GM12878 (cell line): ENCODE measurements at regions not wholly inside any gene's neighbourhood (a gene's known extent, or its start where the extent isn't known, plus 50 kb on each side); places are given as distances from the start of the nearest gene placed in this dataset.

Experiments
- ATAC-seq: fragments of 200-7000 bp; cut with Tn5 transposase; 3 replicates; pipeline ENCODE4 v1.9.1; 2020; ENCODE audit warnings: mild to moderate bottlenecking, moderate library complexity
- BruUV-seq: library from RNA; stranded (reverse); fragments of 400-500 nt; replicated peaks from 2 replicates; lab custom pipeline; 2021; lab: Mats Ljungman, UMichigan
- CTCF ChIA-PET: fragments of 300-600 bp; sonication (Branson Sonifier 250); formaldehyde crosslinking; extraction: SDS; loops from one replicate; lab custom pipeline; 2021; ENCODE audit warnings: inconsistent platforms; lab: Yijun Ruan, JAX
- POLR2A ChIA-PET: fragments of 350-600 bp; formaldehyde crosslinking; extraction: SDS; loops from one replicate; lab custom pipeline; 2021; ENCODE audit warnings: inconsistent platforms; lab: Charles Lee
- RAD21 ChIA-PET: fragments of 300-600 bp; sonication (Branson Sonifier 250); formaldehyde crosslinking; loops from one replicate; lab custom pipeline; 2023; ENCODE audit warnings: antibody characterized with exemption; ENCODE audit not compliant: unreplicated experiment; lab: Charles Lee
- SMC1A ChIA-PET: fragments of 300-600 bp; sonication (Branson Sonifier 250); formaldehyde crosslinking; loops from one replicate; lab custom pipeline; 2023; ENCODE audit not compliant: unreplicated experiment, uncharacterized antibody; lab: Charles Lee
- DNase-seq: peaks from one replicate; pipeline ENCODE4 v3.0.0-alpha.2; 2011; ENCODE audit warnings: low read depth, low spot score
- FAIRE-seq: peaks from 3 replicates; lab custom pipeline; 2011; peaks lifted over from hg19 to GRCh38; lab: Jason Lieb, UNC
- H2AFZ ChIP-seq: 2 replicates; pipeline ENCODE4 v1.6.0; 2011; ENCODE audit warnings: low read depth, low read length, control low read depth; ENCODE audit not compliant: control insufficient read depth
- H3K27ac ChIP-seq: 2 replicates; pipeline ENCODE4 v1.5.1; 2011; ENCODE audit warnings: control low read depth; ENCODE audit not compliant: control insufficient read depth, insufficient read depth
- H3K27me3 ChIP-seq, 2 experiments: replicated peaks in 1 of 2; 2 replicates each; pipeline versions ENCODE4 v1.6.0 to v1.6.1; 2011; ENCODE audit warnings: low read length in 1 of 2; ENCODE audit not compliant: control insufficient read depth in 2 of 2, insufficient read depth in 2 of 2
- H3K36me3 ChIP-seq, 2 experiments: 2 replicates each; pipeline ENCODE4 v1.5.1; 2011; ENCODE audit warnings: low read length in 1 of 2; ENCODE audit not compliant: control insufficient read depth in 2 of 2, insufficient read depth in 2 of 2
- H3K4me1 ChIP-seq: 2 replicates; pipeline ENCODE4 v1.6.1; 2011; ENCODE audit warnings: mild to moderate bottlenecking, low read length, moderate library complexity, mixed read lengths; ENCODE audit not compliant: control insufficient read depth, insufficient read depth
- H3K4me2 ChIP-seq: 2 replicates; pipeline ENCODE4 v1.6.0; 2011; ENCODE audit warnings: control low read depth; ENCODE audit not compliant: control insufficient read depth, insufficient read depth
- H3K4me3 ChIP-seq: fragments of 200-600 bp; sonication (generic); 2 replicates; pipeline ENCODE4 v1.5.1; 2016
- H3K79me2 ChIP-seq: 2 replicates; pipeline ENCODE4 v1.6.0; 2011; ENCODE audit warnings: low read length; ENCODE audit not compliant: control insufficient read depth, insufficient read depth
- H3K9ac ChIP-seq: 2 replicates; pipeline ENCODE4 v1.8.0; 2011; ENCODE audit warnings: low read length, control low read depth, mixed read lengths; ENCODE audit not compliant: control insufficient read depth, insufficient read depth
- H3K9me3 ChIP-seq: replicated peaks from 3 replicates; pipeline ENCODE4 v1.5.1; 2011; ENCODE audit warnings: mild to moderate bottlenecking, low read length; ENCODE audit not compliant: control insufficient read depth, insufficient read depth
- H4K20me1 ChIP-seq: 2 replicates; pipeline ENCODE4 v1.6.0; 2011; ENCODE audit not compliant: control insufficient read depth, insufficient read depth
- BCL3 ChIP-seq: IDR thresholded peaks from 2 replicates; pipeline ENCODE4 v1.6.1; 2011; ENCODE audit warnings: borderline replicate concordance, low read depth, mild to moderate bottlenecking, moderate library complexity, low read length; ENCODE audit not compliant: insufficient read depth, poor library complexity, severe bottlenecking
- CBX5 ChIP-seq: sonication (generic); IDR thresholded peaks from 2 replicates; pipeline ENCODE4 v1.6.1; 2016; ENCODE audit warnings: low read depth, moderate library complexity, mild to moderate bottlenecking, inconsistent platforms
- EGR1 ChIP-seq, 2 experiments: IDR thresholded peaks; 1 replicate in 1 of 2; 2 replicates in 1 of 2; pipeline ENCODE4 v1.6.1; 2011 to 2012; ENCODE audit warnings: low read depth in 2 of 2, low read length in 2 of 2, borderline replicate concordance in 1 of 2, mild to moderate bottlenecking in 1 of 2, moderate library complexity in 1 of 2
- HDGF ChIP-seq: fragments of 450-650 bp; IDR thresholded peaks from 2 replicates; pipeline ENCODE4 v1.6.1; 2016; ENCODE audit warnings: antibody characterized with exemption
- NFYB ChIP-seq: IDR thresholded peaks from 2 replicates; pipeline ENCODE4 v1.6.1; 2011; ENCODE audit warnings: low read depth, mild to moderate bottlenecking, low read length, improper control_type of control experiment, moderate library complexity; ENCODE audit not compliant: insufficient read depth
- RB1 ChIP-seq: fragments of 450-650 bp; formaldehyde crosslinking; IDR thresholded peaks from 2 replicates; pipeline ENCODE4 v1.6.1; 2017; ENCODE audit warnings: mild to moderate bottlenecking, borderline replicate concordance
- RELA ChIP-seq: fragments of 450-650 bp; IDR thresholded peaks from 2 replicates; pipeline ENCODE4 v1.8.0; 2014; ENCODE audit warnings: borderline replicate concordance; ENCODE audit not compliant: partially characterized antibody
- RELB ChIP-seq: fragments of 450-650 bp; IDR thresholded peaks from 2 replicates; pipeline ENCODE4 v1.6.1; 2017; ENCODE audit warnings: low read depth, mild to moderate bottlenecking, moderate library complexity
- REST ChIP-seq: IDR thresholded peaks from 2 replicates; pipeline ENCODE4 v1.6.1; 2012; ENCODE audit warnings: mild to moderate bottlenecking, low read depth, low read length
- SPI1 ChIP-seq: IDR thresholded peaks from 2 replicates; pipeline ENCODE4 v1.6.1; 2011; ENCODE audit warnings: low read depth, mild to moderate bottlenecking, low read length, moderate library complexity, borderline replicate concordance; ENCODE audit not compliant: insufficient read depth
- SUPT20H ChIP-seq: IDR thresholded peaks from 2 replicates; pipeline ENCODE4 v1.6.1; 2011; ENCODE audit warnings: low read depth, mild to moderate bottlenecking, low read length, moderate library complexity, borderline replicate concordance; ENCODE audit not compliant: control insufficient read depth
- YBX1 ChIP-seq: fragments of 450-650 bp; IDR thresholded peaks from 2 replicates; pipeline ENCODE4 v1.6.1; 2016; ENCODE audit warnings: antibody characterized with exemption
- ZBTB4 ChIP-seq: fragments of 450-650 bp; formaldehyde crosslinking; IDR thresholded peaks from 2 replicates; pipeline ENCODE4 v1.4.0; 2022; ENCODE audit warnings: mild to moderate bottlenecking, moderate library complexity
- ZZZ3 ChIP-seq: IDR thresholded peaks from 2 replicates; pipeline ENCODE4 v1.6.1; 2011; ENCODE audit warnings: low read depth; ENCODE audit not compliant: control insufficient read depth, insufficient read length
- WGBS: methylation state at CpG from one replicate; pipeline ENCODE4 v1.1.6; 2016; ENCODE audit warnings: low lambda C conversion rate; ENCODE audit not compliant: insufficient replicate concordance, insufficient coverage; ENCODE audit errors: missing lambda C conversion rate; 5-methylcytosine and 5-hydroxymethylcytosine counted together
- in situ Hi-C: fragments of 300-500 bp; cut with MboI; formaldehyde crosslinking; loops from 9 replicates; pipeline ENCODE4 v1.14.3; 2018; ENCODE audit warnings: mixed read lengths
- intact Hi-C: fragments of 100-400 bp; cut with micrococcal nuclease; formaldehyde crosslinking; loops from one replicate; pipeline ENCODE4 v1.14.2; 2022; ENCODE audit not compliant: unreplicated experiment

- Histone ChIP-seq H3K27ac (no peak overlapping the region), H3K4me3 (no peak overlapping the region), H3K27me3 (no peaks in the 10 kb centered on the region), H4K20me1 (no peaks in the 10 kb centered on the region), H3K4me1 (no peaks in the 10 kb centered on the region), H3K9ac (no peak overlapping the region), H3K4me2 (no peak overlapping the region), H3K36me3 (no peaks in the 10 kb centered on the region), H3K9me3 (no peaks in the 10 kb centered on the region), H3K79me2 (no peaks in the 10 kb centered on the region), H2AFZ (no peak overlapping the region)
- DNase-seq (no peak), FAIRE-seq (no peak), ATAC-seq (no peak)
- ChIA-PET POLR2A (no interaction called here), RAD21 (no interaction called here), CTCF (no interaction called here), SMC1A (no interaction called here)
- BruUV-seq = no TSS peak
- in situ Hi-C loops (no loop called here), intact Hi-C loops (no loop called here)
- WGBS = 0% methylated on average over 1 of the region's 1 CpG
- TF ChIP-seq RELA (no peak), SPI1 (no peak), ZBTB4 (CRISPR knock-in tag) (no peak), RELB (no peak), RB1 (no peak), HDGF (no peak), REST (no peak), SUPT20H (no peak), BCL3 (no peak), YBX1 (no peak), ZZZ3 (no peak), NFYB (no peak), EGR1 (IDR thresholded peaks at IDR 0.05; ENCODE audit: borderline replicate concordance in 1 of 2, low read depth in 2 of 2, low read length in 2 of 2) (no peak), CBX5 (no peak)
Observed at GRCh38 chr2:163812926-163813520, 77.2 kb upstream of the FIGN start.
